ENCODE measurements at regions not wholly inside any gene's neighbourhood (a gene's known extent, or its start where the extent isn't known, plus 50 kb on each side); places are given as distances from the start of the nearest gene placed in this dataset.

- intact Hi-C loops (cut with DNase I; ENCODE audit: low total_unique reads): no loop called here
- DNase-seq (ENCODE audit: low spot score in 2 of 2): no peak
- WGBS, 2 donors: 37 to 47% methylated on average over 2 of the region's 2 CpGs
- TF ChIP-seq, protein P1, sequence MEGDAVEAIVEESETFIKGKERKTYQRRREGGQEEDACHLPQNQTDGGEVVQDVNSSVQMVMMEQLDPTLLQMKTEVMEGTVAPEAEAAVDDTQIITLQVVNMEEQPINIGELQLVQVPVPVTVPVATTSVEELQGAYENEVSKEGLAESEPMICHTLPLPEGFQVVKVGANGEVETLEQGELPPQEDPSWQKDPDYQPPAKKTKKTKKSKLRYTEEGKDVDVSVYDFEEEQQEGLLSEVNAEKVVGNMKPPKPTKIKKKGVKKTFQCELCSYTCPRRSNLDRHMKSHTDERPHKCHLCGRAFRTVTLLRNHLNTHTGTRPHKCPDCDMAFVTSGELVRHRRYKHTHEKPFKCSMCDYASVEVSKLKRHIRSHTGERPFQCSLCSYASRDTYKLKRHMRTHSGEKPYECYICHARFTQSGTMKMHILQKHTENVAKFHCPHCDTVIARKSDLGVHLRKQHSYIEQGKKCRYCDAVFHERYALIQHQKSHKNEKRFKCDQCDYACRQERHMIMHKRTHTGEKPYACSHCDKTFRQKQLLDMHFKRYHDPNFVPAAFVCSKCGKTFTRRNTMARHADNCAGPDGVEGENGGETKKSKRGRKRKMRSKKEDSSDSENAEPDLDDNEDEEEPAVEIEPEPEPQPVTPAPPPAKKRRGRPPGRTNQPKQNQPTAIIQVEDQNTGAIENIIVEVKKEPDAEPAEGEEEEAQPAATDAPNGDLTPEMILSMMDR (IDR thresholded peaks at IDR 0.05): no peak
- TF ChIP-seq POLR2A (IDR thresholded peaks at IDR 0.05): no peak
- no peak overlapping the region for H3K4me3 ChIP-seq (ENCODE audit: low read depth, poor library complexity, severe bottlenecking)
Measured at GRCh38 chr22:33116841-33117547, 58.8 kb upstream of the SYN3 start.

DNA sequence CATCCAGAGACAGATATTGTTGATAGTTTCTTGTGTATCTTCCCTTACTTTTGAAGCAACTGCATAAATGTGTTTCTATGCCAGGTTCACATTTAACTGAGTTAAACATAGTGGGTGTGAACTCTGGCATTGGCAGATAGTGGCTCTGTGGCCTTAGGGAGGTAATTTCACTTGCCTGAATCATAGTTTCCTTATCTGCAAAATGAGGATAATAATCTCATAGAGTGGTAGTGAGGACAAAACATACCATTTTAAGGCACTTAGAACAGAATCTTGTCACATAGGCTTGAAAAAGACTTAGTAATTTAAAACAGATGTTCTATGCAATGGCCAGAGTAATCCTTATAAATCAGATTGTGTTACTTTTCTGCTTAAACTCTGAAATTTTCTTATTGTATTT is 56.4 kb upstream of the SYN3 start:
- H3K4me3 ChIP-seq (ENCODE audit: low read depth, poor library complexity, severe bottlenecking): no peak overlapping the region
- intact Hi-C loops (cut with DNase I; ENCODE audit: low total_unique reads): no loop called here
- no peak for DNase-seq (ENCODE audit: low spot score in 2 of 2)
- TF ChIP-seq, protein P1 (IDR thresholded peaks at IDR 0.05): no peak
- no peak for TF ChIP-seq POLR2A (IDR thresholded peaks at IDR 0.05)

DNA sequence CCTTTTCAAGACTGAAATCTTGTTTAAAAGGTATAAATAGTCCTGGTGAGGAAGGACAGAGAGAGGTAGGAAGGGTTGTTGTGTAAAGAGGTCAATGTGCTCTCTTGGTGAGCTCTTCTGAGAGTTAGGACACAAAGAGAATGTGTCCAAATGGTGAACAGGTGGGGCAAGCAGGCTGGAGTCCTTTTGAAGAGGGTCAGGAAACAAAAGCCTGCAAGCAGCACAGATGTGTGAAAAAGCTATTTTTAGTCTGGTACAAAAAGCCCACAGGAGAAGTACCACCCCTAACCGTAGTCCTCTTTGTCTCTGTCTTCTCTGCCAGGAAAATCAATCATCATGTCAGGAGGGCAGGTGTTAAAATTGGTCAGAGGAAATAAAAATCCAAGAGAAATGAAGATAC is 54.4 kb upstream of the SYN3 start:
- WGBS, 2 donors: 10 to 20% methylated on average over 1 of the region's 1 CpG
- no peak for DNase-seq (ENCODE audit: low spot score in 2 of 2)
- TF ChIP-seq, protein P1 (IDR thresholded peaks at IDR 0.05): no peak
- no peak for TF ChIP-seq POLR2A (IDR thresholded peaks at IDR 0.05)
- intact Hi-C loops (cut with DNase I; ENCODE audit: low total_unique reads): no loop called here
- H3K4me3 ChIP-seq (ENCODE audit: low read depth, poor library complexity, severe bottlenecking): no peak overlapping the region

DNA sequence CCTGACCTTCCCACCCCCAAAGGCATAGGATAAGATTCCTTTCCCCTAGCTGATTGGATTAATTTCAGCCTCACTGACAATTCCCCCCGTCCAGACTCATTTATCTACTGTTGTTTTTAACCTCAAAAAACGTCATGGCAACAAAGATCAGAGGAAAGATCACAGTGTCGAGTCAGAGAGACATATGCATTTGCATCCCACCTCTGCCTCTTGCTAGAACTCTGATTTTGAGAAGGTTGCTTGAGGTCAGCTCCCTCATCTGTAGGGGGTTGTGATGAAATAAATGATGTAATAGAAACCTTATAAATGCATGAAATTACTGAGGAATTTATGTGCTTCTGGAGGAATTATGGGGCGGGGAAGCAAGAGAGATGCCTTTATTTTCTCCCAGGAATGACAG is 53.3 kb upstream of the SYN3 start:
- no peak for DNase-seq (ENCODE audit: low spot score in 2 of 2)
- intact Hi-C loops (cut with DNase I; ENCODE audit: low total_unique reads): no loop called here
- WGBS, 2 donors: 12 to 41% methylated on average over 4 of the region's 4 CpGs
- H3K4me3 ChIP-seq (ENCODE audit: low read depth, poor library complexity, severe bottlenecking): no peak overlapping the region
- TF ChIP-seq, protein P1 (IDR thresholded peaks at IDR 0.05): no peak
- no peak for TF ChIP-seq POLR2A (IDR thresholded peaks at IDR 0.05)

- H3K4me3 ChIP-seq (ENCODE audit: low read depth, poor library complexity, severe bottlenecking): no peak overlapping the region
- intact Hi-C loops (cut with DNase I; ENCODE audit: low total_unique reads): no loop called here
- peak in 1 of 2 donors; percentile 32 for DNase-seq (ENCODE audit: low spot score in 2 of 2)
- 35 to 47% methylated on average over 7 of the region's 7 CpGs for WGBS, 2 donors
- TF ChIP-seq, protein P1 (IDR thresholded peaks at IDR 0.05): no peak
- TF ChIP-seq POLR2A (IDR thresholded peaks at IDR 0.05): no peak
Measured at GRCh38 chr22:33110562-33111163, 52.5 kb upstream of the SYN3 start.
